ENCODE measurements at regions not wholly inside any gene's neighbourhood (a gene's known extent, or its start where the extent isn't known, plus 50 kb on each side); places are given as distances from the start of the nearest gene placed in this dataset.

DNA sequence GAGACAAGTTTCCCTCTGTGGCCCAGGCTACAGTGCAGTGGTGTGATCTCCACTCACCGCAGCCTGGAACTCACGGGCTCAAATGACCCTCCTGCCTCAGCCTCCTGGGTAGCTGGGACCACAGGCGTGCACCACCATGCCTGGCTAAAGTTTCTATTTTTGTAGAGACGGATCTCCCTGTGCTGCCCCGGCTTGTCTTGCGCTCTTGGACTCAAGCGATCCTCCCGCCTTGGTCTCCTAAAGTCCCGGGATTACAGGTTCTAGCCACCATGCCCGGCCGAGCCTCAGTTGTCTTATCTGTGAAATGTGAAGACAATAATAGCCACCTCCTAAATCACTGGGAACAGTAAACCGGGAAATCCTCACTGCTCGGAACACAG is 88.1 kb downstream of the FOXL3 start:
- no peaks in the 10 kb centered on the region for H3K4me1 ChIP-seq (ENCODE audit: insufficient read depth, low read length)
- H3K27ac Mint-ChIP-seq, result peak overlapping the region in 1 of 3 experiments; percentile 73; a peak in 2 of 7 replicates

More for the DNA sequence above, 88.1 kb downstream of the FOXL3 start:
- Histone ChIP-seq H3K4ac (ENCODE audit: low read depth, low read length) (no peak overlapping the region), H3T11ph (ENCODE audit: low read length) (no peak overlapping the region), H3K18ac (ENCODE audit: insufficient read length, low read depth, low read length) (no peak overlapping the region), H2BK15ac (ENCODE audit: low read depth, low read length) (no peak overlapping the region), H3K14ac (ENCODE audit: insufficient read depth, low read length) (no peak overlapping the region), H2BK5ac (ENCODE audit: insufficient read length, low read length) (no peak overlapping the region), H2BK20ac (ENCODE audit: low read depth, low read length, poor library complexity, severe bottlenecking) (no peak overlapping the region), H4K20me1 (ENCODE audit: control insufficient read depth, insufficient read depth, insufficient read length) (no peaks in the 10 kb centered on the region), H3K9ac (ENCODE audit: extremely low read depth, insufficient read length, low read length) (no peak overlapping the region), H3K27ac (ENCODE audit: insufficient read length, low read depth, low read length) (no peak overlapping the region), H3K27me3 (ENCODE audit: insufficient read depth, low read length) (no peaks in the 10 kb centered on the region), H2BK120ac (ENCODE audit: low read depth, low read length, poor library complexity, severe bottlenecking) (no peak overlapping the region), H4K91ac (ENCODE audit: insufficient read length, low read depth, low read length) (no peak overlapping the region), H3K79me2 (ENCODE audit: insufficient read depth, low read length) (no peaks in the 10 kb centered on the region), H2AK5ac (ENCODE audit: insufficient read length, low read length) (no peak overlapping the region), H3K23ac (ENCODE audit: insufficient read length, low read depth, low read length) (no peak overlapping the region), H2AFZ (ENCODE audit: low read length) (no peak overlapping the region), H3K79me1 (ENCODE audit: insufficient read depth, low read depth, low read length, poor library complexity, severe bottlenecking) (no peaks in the 10 kb centered on the region), H4K8ac (replicated peaks; ENCODE audit: insufficient read length, low read depth, low read length) (no peak overlapping the region), H3K9me3 (ENCODE audit: control insufficient read depth, low read depth, low read length) (no peaks in the 10 kb centered on the region), H2BK12ac (ENCODE audit: insufficient read length, low read depth, low read length) (no peak overlapping the region), H3K4me2 (ENCODE audit: insufficient read depth, insufficient read length, low read length) (no peak overlapping the region), H3K23me2 (ENCODE audit: insufficient read length, low read depth, low read length, poor library complexity, severe bottlenecking) (peaks cover 5% of the 10 kb centered on the region), H3K56ac (ENCODE audit: insufficient read length, low read depth, low read length) (no peak overlapping the region), H4K5ac (ENCODE audit: insufficient read length, low read depth, low read length) (no peak overlapping the region)
- no peak overlapping the region; a peak in 1 of 5 replicates for H3K4me3 Mint-ChIP-seq
- peaks cover 36% of the 10 kb centered on the region for H3K27me3 Mint-ChIP-seq (ENCODE audit: low read depth)
- TF ChIP-seq, protein P1, sequence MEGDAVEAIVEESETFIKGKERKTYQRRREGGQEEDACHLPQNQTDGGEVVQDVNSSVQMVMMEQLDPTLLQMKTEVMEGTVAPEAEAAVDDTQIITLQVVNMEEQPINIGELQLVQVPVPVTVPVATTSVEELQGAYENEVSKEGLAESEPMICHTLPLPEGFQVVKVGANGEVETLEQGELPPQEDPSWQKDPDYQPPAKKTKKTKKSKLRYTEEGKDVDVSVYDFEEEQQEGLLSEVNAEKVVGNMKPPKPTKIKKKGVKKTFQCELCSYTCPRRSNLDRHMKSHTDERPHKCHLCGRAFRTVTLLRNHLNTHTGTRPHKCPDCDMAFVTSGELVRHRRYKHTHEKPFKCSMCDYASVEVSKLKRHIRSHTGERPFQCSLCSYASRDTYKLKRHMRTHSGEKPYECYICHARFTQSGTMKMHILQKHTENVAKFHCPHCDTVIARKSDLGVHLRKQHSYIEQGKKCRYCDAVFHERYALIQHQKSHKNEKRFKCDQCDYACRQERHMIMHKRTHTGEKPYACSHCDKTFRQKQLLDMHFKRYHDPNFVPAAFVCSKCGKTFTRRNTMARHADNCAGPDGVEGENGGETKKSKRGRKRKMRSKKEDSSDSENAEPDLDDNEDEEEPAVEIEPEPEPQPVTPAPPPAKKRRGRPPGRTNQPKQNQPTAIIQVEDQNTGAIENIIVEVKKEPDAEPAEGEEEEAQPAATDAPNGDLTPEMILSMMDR (conservative IDR thresholded peaks at IDR 0.05), result no peak
- peaks cover 4 to 17% of the 10 kb centered on the region in 2 experiments; a peak in 3 of 4 replicates for H3K4me1 Mint-ChIP-seq
- peaks cover 0 to 4% of the 10 kb centered on the region in 2 experiments; a peak in 2 of 5 replicates for H3K9me3 Mint-ChIP-seq
- peaks cover 0 to 7% (median 3%) of the 10 kb centered on the region in 3 experiments; a peak in 2 of 7 replicates for H3K36me3 Mint-ChIP-seq (ENCODE audit: insufficient read depth in 1 of 3, low read depth in 3 of 3)
- no peak for DNase-seq
- no CpG with 5 or more reads among the region's 13 CpGs for WGBS (ENCODE audit: extremely low coverage, insufficient read length, low lambda C conversion rate)
